ENCODE measurements at regions not wholly inside any gene's neighbourhood (a gene's known extent, or its start where the extent isn't known, plus 50 kb on each side); places are given as distances from the start of the nearest gene placed in this dataset.
A peak's percentile ranks its signal among the peaks of the same experiment; 100 is the strongest.

DNA sequence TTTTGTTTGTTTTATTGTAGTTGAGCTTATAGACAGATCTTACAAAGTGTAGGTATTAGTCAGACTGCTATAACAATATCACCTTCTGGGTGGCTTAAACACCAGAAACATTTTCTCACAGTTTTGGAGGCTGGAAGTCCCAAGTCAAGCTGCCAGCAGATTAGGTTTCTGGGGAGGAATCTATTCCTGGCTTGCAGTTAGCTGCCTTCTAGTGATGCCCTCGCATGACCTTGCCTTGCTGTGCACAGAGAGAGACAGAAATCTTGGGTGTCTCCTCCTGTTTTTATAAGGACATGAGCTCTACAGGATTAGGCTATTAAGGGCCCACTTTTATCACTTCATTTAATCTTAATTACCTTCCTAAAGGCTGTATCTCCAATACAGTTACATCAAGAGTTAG, 1635.2 kb downstream of the FAM181B start:
- DNase-seq, result no peak

DNA sequence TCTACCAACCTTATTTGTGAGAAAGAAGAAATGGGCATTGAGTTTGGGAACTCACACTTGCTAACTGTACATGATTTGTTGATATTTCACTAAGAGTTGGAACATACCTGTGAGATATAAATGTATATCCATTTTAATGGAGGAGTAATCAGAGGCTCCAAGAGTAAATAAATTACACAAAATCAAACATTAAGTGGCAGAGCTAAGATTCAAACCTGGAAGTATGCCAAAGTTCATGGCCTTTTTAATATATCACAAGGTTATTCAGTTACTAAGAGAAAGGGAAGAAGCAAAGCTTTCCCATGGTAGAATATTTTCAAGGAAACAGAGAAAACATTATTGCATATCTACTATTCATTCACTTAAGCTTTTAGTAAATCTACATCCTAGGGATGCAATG, 1641.1 kb downstream of the FAM181B start:
- no peak for DNase-seq

DNA sequence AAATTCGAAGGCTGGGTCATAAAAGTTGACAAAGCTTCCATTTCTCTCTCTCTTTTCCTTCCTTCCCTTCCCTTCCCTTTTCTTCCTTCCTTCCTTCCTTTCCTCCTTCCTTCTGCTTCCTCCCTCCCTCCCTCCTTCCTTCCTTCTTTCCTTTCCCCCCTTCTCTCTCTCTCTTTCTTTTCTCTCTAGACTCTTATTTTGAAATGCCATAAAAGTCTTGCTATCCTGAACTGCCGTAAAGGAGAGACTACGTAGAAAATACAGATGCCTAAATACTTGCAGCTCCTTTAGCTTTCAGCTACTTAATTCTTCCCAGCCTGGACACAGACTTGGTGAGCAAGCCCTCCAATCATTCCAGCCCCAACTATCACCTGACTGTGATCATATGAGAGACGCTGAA, 1644.4 kb downstream of the FAM181B start:
- no peak for DNase-seq

DNA sequence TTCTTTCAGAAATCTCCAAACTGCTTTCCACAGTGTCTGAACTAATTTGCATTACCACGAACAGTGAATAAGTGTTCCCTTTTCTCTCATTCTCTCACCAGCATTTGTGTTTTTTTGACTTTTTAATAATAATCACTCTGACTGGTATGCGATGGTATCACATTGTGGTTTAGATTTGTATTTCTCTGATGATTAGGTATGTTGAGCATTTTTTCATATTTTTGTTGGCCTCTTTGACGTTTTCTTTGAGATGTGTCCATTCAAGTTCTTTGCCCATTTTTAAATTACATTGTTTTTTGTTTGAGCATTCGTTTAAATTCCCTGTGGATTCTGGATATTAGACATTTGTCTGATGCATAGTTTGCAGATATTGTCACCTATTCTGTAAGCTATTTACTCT, 1639.6 kb upstream of the TENM4 start:
- DNase-seq, result no peak

DNA sequence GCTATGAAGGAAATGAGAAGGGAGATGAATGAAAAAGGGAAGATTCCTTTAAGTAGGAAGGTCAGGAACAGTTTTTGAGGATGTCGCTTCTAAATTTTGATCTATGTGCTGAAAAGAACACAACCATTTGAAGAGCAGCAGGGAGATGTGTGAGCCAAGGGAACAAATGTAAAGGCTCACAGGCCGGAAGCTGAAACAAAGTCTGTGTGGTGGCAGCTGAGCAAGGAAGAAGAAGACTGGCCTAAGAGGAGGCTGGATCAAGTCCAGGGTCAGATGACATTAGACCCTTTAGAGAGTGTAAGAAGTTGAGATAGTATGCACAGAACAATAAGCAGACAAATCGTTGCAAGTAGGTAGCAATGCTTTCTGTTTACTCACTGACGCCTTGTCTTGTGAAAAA, 1631.4 kb upstream of the TENM4 start:
- no peak for DNase-seq

DNA sequence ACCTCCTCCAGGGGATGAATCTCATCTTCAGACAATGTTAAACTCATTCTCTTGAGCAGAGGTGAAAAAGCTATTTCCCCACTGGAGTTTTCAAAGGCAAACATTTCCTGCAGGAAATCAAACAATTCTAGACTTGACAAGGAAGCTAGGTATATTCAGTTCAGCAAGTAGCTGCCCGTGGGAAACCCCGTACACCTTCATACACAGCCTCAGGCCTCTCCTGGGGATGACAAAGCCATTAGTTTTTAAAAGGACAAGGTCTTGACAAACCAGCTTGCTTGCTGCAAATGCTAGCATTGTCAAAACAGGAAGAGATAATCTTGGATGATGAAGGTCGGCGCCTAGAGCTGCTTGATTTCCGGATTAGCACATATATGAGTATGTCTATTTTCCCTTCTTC, 1630.8 kb upstream of the TENM4 start:
- no peak for DNase-seq

DNA sequence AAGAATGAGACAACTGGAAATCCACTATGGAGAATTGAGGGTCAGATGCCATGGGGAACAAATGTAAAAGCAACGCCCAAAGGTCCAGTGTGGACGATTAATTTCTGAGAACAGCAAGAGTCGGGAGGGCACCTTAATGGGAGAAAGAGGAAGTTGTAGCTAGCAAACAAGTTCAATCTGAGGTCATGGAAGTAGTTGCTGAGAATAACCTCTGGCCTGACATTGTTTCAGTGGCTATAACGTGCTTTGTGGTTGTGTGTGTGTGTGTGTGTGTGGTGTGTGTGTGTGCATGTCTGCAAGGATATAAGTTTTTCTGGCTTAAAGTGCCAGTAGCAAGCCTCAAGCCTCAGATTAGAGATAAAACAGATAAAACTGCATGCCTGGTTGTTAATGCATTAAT, 1630.1 kb upstream of the TENM4 start:
- no peak for DNase-seq

DNA sequence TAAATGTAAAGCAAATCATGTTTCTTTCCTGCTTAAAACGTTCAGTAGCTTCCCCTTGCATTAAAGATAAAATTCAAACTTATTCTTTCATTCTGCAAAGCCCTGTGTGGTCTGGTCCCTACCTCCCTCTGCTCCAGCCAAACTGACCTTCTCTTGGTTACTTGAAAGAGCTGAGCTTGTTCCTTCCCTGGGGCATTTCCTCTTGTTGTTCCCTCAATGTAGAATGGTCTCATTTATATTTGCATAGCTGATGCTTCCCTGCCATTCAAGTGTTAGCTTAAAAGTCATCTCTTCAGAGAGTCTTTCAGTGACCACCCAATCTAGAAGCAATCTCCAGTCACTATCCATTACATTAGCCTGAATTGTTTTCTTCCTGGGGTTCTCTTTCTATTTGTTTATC, 1618.5 kb upstream of the TENM4 start:
- no peak for DNase-seq

DNA sequence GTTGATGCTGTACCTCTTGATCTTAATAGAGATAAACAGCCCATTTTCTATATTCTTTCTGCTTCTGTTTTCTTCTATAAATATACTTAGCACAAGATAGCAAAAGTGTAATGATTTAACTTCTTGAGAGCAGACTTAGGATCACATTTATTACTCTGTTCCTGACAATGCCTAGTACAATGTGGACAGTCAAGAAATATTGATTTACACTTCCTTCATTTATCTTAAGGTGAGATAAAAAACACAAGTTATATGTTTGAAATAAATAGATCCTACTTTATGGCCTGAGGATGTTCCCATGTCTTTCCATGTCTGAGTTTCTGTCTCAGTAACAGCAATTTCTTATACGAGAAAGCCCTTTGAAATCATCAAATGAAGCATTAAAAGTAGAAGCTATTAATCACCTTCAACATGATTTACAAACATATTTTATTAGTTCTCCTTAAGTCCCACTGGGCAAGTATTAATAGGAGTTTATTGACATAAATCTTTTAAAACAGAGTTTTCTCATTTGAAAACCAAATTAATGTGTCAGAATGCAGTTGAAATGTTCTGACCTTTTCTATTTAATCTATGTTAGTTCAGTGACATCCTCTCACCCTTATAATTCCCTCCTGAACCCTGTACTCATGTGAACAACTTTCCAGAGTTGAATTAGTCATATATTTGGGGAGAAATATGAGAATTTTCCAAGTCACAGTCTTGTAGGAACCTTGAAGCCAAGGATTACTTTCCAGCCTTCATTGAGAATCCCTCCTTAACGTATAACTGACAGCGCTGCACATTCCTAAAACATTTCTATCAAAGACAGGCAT, 1611.7 kb upstream of the TENM4 start:
- no peak for DNase-seq

DNA sequence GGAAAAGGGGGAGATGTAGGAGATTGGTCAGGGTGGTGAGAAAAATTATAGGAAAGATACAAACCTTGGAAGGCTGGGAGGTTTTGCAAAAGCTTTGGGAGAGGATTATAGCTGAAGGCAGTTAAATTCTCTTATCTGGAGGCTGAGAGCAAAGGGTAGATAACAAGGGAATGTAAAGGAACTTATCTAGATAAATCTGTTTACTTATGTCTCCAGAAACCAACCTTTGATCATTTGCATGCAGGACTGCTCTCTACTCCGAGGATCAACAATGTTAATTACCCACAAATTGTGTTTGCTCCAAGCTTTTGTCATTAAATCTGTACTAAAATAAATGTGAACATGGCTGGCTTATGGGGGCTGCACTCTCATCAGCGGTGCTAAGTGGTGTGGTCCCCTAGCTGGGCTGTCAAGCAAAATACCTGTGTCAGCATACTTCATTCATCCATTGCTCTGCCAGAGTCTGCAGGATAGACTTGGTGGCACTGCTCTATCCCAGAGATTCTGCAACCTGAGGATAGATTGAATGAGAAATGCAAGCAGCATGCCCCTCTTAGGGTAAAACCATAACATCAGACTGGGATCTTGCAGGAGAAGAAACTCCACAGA, 1599.2 kb upstream of the TENM4 start:
- no peak for DNase-seq

DNA sequence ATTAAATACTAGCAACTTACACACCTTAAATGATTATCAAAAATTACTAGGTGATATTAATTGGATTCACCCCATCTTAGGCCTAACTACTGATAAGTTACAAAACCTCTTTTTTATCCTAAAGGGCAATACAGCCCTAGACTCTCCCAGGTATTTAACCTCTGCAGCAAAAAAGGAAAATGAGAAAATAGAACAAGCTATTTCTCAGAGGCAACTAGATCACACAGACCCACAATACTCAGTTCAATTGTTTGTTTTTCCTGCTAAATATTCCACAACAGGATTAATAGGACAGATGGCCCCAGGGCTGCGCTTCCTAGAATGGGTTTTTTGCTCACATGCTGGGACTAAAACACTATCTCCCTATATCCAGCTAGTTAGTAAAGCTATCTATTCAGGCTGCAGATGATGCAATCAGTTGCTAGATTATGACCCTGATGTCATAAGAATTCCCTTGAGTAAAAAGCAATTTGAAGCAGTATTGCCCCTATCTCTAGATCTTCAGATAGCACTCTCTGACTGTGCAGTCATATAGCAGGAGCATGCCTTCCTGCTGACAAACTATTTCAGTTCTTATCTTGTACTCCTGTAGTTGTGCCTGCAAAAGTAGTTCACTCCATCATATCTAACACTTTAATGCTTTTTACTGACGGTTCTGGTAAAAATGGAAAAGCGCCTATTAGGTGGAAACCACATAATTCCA, 1595.5 kb upstream of the TENM4 start:
- DNase-seq, result no peak

DNA sequence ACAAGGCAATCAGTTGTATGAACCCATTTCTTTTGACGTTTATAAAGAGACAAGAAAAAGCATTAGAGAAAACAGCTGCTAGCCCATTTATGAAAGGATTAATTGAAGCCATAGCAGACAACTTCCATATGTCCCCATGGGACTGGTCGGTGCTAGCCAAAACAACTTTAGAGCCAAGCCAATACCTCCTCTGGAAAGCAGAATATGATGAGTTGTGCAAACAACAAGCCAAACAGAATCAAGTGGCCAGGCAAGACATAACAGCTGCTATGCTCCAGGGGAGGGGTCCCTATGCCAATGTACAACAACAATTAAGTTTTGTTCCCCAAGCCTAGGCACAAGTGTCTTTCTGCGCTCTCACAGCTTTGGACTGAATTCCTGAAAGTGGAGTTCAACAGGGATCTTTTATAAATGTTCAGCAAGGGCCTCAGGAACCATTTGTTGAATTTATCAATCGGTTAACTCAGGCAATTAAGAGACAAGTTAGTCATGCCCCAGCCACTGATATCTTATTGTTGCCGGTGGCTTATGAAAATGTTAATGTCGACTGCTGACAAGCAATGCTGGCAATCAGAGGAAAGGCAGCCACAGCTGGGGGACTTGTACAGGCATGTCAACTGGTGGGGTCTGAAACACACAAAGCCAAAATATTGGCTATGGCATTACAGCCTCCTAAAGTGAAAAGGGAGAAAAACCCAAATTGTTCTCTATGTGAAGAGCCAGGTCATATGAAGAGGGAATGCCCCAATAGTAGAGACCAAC, 1593.1 kb upstream of the TENM4 start:
- DNase-seq, result no peak

DNA sequence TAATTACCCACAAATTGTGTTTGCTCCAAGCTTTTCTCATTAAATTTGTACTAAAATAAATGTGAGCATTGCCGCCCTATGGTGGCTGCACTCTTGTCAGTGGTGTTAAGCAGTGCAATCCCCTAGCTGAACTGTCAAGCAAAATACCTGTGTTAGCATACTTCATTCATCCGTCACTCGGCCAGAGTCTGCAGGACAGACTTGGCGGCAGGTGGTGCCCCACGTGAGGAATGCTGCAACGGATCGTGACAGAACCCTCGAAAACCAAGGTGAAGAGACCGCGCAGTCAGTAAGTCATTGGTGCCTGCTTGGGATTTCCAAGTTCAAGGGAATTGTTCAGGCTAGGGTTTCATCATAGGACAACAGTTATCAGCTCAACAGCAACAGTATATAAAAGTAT, 1592.1 kb upstream of the TENM4 start:
- DNase-seq, result no peak

DNA sequence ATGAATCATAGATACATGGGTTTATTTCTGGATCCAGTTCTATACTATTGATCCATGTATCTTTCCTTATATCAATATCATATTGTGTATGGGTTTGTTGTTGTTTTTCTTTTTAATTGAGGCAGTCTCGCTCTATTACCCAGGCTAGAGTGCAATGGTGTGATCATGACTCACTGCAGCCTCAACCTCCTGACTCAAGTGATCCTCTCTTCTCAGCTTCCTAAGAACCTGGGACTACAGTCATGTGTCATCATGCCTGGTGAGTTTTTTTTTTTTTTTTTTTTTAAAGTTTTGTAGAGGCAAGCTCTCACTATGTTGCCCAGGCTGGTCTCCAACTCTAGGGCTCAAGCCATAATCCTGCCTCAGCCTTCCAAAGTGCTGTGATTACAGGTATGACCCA, 1589.4 kb upstream of the TENM4 start:
- no peak for DNase-seq

DNA sequence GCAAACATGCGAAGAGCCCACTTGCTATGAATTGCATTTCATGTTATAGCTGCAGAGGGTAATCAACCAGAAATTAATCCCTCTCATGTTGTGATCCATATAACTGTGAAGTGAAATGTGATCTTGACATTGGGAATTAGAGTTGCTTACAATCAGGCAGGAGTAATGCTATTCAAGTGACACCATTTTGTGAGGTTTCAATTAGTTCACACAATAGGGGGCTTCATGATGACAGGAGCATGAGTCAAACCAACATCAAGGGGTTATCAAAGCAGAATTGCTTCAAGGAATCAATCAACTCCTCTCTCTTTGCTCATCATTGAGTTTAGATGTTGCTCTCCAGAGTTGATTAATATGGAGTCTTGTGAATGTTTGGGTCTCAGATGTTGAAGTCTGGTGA, 1585.2 kb upstream of the TENM4 start:
- no peak for DNase-seq

DNA sequence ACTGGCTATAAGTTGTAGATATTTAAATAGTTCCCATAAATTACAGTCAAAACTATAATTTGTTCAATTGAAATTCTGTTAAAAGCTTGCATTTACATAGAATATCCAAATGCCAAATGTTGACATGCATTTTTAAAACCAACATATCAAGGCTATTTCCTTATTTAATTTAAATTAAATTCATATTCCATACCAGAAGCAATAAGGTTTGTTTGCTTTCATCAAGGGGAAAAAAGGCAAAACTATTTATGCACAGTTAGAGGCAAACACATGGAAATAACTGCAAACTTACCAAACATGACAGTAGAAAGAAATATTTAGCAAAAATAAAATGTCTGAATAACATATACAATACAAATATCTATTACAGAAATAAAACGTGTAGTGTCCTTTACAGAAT, 1581.2 kb upstream of the TENM4 start:
- no peak for DNase-seq

DNA sequence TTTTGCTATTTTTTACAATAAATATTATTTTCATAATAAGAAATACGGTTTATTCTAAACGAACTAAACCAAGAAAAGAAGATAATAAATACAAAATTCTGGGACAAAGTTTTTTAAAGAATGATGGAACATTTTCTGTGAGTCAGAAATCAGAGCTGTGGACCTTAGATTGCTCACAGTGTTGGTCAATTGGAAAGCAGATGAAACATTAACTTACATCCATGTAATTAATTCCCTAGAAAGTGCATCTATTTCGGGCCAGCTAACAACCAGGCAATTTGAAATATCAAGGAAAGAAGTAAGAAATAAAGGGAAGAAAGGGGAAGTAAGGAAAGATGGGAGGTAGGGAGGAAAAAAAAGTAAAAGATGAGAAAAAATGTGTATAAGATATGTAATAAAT, 1569.8 kb upstream of the TENM4 start:
- no peak for DNase-seq

DNA sequence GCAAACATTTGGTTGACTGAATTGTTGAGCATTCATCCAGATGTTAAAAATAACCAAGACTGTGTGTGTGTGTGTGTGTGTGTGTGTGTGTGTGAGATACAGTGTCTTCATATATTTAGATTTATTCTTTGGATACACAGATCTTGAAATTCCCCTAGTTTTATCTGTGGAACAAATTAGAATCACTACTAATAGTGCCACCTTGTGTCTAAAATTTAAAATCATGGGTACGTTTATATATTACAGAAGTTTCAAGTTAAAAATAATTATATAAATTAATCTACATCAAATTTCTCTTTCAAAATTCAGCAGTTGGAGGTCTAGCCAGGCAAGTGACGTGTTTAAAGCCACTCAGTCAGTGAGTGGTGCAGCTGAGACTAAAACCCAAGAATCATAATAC, 1566.2 kb upstream of the TENM4 start:
- peak; percentile 49 for DNase-seq

DNA sequence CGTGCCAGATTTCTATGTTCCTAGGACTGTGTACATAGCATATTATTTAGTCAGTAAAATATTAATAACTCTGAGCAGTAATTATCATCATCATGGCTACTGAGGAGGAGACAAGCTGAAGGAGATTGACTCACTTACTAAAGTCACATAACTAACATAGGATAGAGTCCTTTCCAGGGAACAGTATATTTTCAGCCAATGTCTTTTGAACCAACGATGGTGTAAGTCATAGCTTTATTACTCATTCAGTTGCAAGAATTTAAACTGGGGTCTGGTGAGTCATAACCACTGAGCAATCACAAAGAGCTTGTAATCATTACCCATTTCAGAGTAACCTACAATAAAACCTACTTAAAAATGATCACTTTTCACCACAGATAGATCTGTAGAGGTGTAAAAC, 1564.8 kb upstream of the TENM4 start:
- DNase-seq, result peak; percentile 91

DNA sequence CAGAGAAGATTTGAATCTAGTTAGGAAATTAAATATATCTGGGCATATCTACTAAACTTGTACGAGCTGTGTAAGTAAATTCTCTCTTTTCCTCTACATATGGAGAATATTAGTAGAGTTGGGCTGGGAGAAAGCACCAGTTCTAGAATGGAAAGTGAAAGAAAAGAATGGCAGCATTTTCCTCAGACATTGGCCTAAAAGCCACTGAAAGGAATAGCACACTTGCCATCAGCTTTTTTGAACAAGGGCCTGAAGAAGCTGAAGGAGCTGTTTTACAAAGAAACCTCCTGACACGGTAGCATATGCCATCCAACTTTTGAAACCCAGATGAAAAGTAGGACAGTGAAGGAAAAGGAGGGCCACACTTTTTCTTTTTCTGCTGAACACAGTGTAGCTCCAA, 1563.7 kb upstream of the TENM4 start:
- no peak for DNase-seq

DNA sequence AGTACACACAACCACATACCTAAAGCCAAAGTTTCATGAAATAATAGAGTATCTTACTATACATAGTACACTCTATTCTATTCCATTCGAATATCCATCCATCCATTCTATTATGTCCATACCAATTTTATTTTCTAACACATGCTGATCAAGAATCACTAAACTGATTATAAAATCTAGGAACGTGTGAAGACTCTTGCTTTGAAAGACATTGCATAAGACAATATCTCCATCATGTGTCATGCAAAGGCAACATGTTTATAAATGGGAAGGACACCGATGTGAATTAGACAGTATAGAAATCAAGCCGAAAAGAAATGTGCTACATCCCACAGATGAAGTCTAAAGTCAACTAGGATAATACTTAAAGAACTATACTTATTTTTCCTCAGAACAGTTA, 1561.5 kb upstream of the TENM4 start:
- no peak for DNase-seq

DNA sequence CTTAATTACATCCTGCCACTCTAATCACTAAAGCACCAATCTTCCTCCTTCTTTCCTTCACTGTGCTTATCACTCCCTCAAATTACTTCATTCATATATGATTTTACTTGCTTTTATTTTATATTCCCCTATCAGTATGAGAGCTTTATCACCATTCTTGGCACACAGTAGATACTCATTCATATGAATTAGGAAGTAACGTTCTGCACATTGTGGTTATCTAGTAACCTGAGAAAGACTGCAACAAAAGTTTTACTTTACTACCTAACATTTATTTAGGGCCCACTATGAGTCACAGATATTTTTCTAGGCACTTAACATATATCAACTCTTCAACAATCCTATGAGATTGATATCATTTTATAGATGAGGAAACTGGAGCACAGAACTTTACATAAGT, 1559.9 kb upstream of the TENM4 start:
- DNase-seq, result no peak

DNA sequence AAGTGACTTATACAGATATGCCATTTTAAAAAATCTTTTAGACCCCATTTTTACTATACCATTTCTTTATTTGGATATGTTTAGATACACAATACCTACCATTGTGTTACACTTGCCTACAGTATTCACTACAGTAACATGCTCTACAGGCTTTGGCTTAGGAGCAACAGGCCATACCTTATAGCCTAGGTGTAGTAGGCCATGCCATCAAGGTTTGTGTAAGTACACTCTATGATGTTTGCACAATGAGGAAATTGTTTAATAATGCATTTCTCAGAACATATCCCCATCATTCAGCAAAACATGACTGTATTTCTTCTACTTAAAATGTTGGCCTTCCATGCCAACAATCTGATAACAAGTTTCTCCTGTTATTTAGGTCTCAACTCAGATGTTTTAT, 1559.5 kb upstream of the TENM4 start:
- DNase-seq, result no peak
